Neural cell (in vitro differentiated cells): ENCODE measurements at regions not wholly inside any gene's neighbourhood (a gene's known extent, or its start where the extent isn't known, plus 50 kb on each side); places are given as distances from the start of the nearest gene placed in this dataset.
A peak's percentile ranks its signal among the peaks of the same experiment; 100 is the strongest.

Experiments
- H2AFZ ChIP-seq: fragments of 200-600, 300-800 bp; sonication (generic), shearing (Covaris generic); 2 replicates; pipeline ENCODE4 v1.6.0; 2014; ENCODE audit warnings: low read depth, mild to moderate bottlenecking, antibody characterized with exemption, low read length, moderate library complexity
- H3F3A ChIP-seq: fragments of 200-600 bp; shearing (Covaris generic); 2 replicates; pipeline ENCODE4 v1.6.1; 2016; ENCODE audit warnings: mild to moderate bottlenecking, moderate library complexity, mixed read lengths, antibody characterized with exemption, low read length; ENCODE audit not compliant: insufficient read depth, poor library complexity, severe bottlenecking
- H3K27ac ChIP-seq: fragments of 200-600, 300-800 bp; sonication (generic), shearing (Covaris generic); 2 replicates; pipeline ENCODE4 v1.5.1; 2014; ENCODE audit warnings: mild to moderate bottlenecking, low read length, moderate library complexity
- H3K27me3 ChIP-seq: fragments of 300-800, 200-600 bp; sonication (generic), shearing (Covaris generic); 2 replicates; pipeline ENCODE4 v1.6.0; 2014; ENCODE audit warnings: mild to moderate bottlenecking, low read depth, low read length, moderate library complexity; ENCODE audit not compliant: insufficient read depth
- H3K36me3 ChIP-seq: fragments of 300-800, 200-600 bp; sonication (generic), shearing (Covaris generic); 2 replicates; pipeline ENCODE4 v1.5.1; 2014; ENCODE audit warnings: mild to moderate bottlenecking, antibody characterized with exemption, low read length, moderate library complexity; ENCODE audit not compliant: insufficient read depth
- H3K4me2 ChIP-seq: fragments of 300-800, 200-600 bp; sonication (generic), shearing (Covaris generic); 2 replicates; pipeline ENCODE4 v1.6.0; 2014; ENCODE audit warnings: mild to moderate bottlenecking, low read length
- H3K4me3 ChIP-seq: fragments of 300-800, 200-600 bp; sonication (generic), shearing (Covaris generic); 2 replicates; pipeline ENCODE4 v1.5.1; 2014; ENCODE audit warnings: mild to moderate bottlenecking, low read length, moderate library complexity
- H3K79me2 ChIP-seq: fragments of 200-600 bp; shearing (Covaris generic); replicated peaks from 2 replicates; pipeline ENCODE4 v1.6.0; 2014; ENCODE audit warnings: mild to moderate bottlenecking, low read length, moderate library complexity; ENCODE audit not compliant: insufficient read depth
- H3K9ac ChIP-seq: fragments of 300-800, 200-600 bp; sonication (generic), shearing (Covaris generic); 2 replicates; pipeline ENCODE4 v1.6.1; 2016; ENCODE audit warnings: mild to moderate bottlenecking, low read length, mixed read lengths
- H3K9me2 ChIP-seq: fragments of 200-600 bp; shearing (Covaris generic); 2 replicates; pipeline ENCODE4 v1.6.1; 2016; ENCODE audit warnings: mild to moderate bottlenecking, low read length, mixed read lengths; ENCODE audit not compliant: insufficient read depth
- H3K9me3 ChIP-seq: fragments of 200-600, 300-800 bp; sonication (generic), shearing (Covaris generic); 2 replicates; pipeline ENCODE4 v1.6.1; 2016; ENCODE audit warnings: mild to moderate bottlenecking, mixed run types, low read length, moderate library complexity, mixed read lengths
- H4K20me1 ChIP-seq: fragments of 200-600 bp; shearing (Covaris generic); 2 replicates; pipeline ENCODE4 v1.6.1; 2016; ENCODE audit warnings: mild to moderate bottlenecking, mixed run types; ENCODE audit not compliant: insufficient read depth
- CTCF ChIP-seq: fragments of 450-650 bp; IDR thresholded peaks from 2 replicates; pipeline ENCODE4 v1.5.1; 2014; ENCODE audit warnings: antibody characterized with exemption, mild to moderate bottlenecking, moderate library complexity; ENCODE audit not compliant: poor library complexity, severe bottlenecking
- EP300 ChIP-seq: fragments of 450-650 bp; conservative IDR thresholded peaks from 2 replicates; pipeline ENCODE4 v1.6.1; 2014; ENCODE audit warnings: antibody characterized with exemption, mild to moderate bottlenecking, moderate library complexity; ENCODE audit not compliant: poor library complexity, severe bottlenecking
- EZH2 ChIP-seq: fragments of 200-600, 300-800 bp; shearing (Covaris generic), sonication (generic); IDR thresholded peaks from 2 replicates; pipeline ENCODE4 v1.6.1; 2014; ENCODE audit warnings: antibody characterized with exemption, low read length, borderline replicate concordance, mild to moderate bottlenecking; ENCODE audit not compliant: insufficient read depth, poor library complexity, severe bottlenecking
- MXI1 ChIP-seq: fragments of 450-650 bp; conservative IDR thresholded peaks from 2 replicates; pipeline ENCODE4 v1.6.1; 2014; ENCODE audit warnings: antibody characterized with exemption, mild to moderate bottlenecking; ENCODE audit not compliant: poor library complexity, severe bottlenecking
- POLR2AphosphoS5 ChIP-seq: IDR thresholded peaks from 2 replicates; pipeline ENCODE4 v1.6.1; 2012
- RAD21 ChIP-seq: fragments of 450-650 bp; conservative IDR thresholded peaks from 2 replicates; pipeline ENCODE4 v1.6.1; 2014; ENCODE audit warnings: antibody characterized with exemption, mild to moderate bottlenecking, moderate library complexity
- REST ChIP-seq: IDR thresholded peaks from 2 replicates; pipeline ENCODE4 v1.6.1; 2012; ENCODE audit warnings: borderline replicate concordance
- SMC3 ChIP-seq: fragments of 450-650 bp; conservative IDR thresholded peaks from 2 replicates; pipeline ENCODE4 v1.6.1; 2014; ENCODE audit warnings: antibody characterized with exemption, mild to moderate bottlenecking, moderate library complexity; ENCODE audit not compliant: poor library complexity
- TAF1 ChIP-seq: IDR thresholded peaks from 2 replicates; pipeline ENCODE4 v1.6.1; 2012; ENCODE audit warnings: low read depth

- Histone ChIP-seq H3K27ac (peak overlapping the region; percentile 46), H3K4me2 (no peak overlapping the region), H3K9me3 (no peaks in the 10 kb centered on the region), H3K4me3 (no peak overlapping the region), H3K36me3 (no peaks in the 10 kb centered on the region), H3K9me2 (no peaks in the 10 kb centered on the region), H3K79me2 (no peaks in the 10 kb centered on the region), H4K20me1 (no peaks in the 10 kb centered on the region), H2AFZ (no peak overlapping the region), H3F3A (no peaks in the 10 kb centered on the region), H3K9ac (no peak overlapping the region), H3K27me3 (no peaks in the 10 kb centered on the region)
- peak; percentile 93 for TF ChIP-seq EP300
- no peak for TF ChIP-seq SMC3
- TF ChIP-seq CTCF: no peak
- no peak for TF ChIP-seq RAD21
- no peak for TF ChIP-seq TAF1
- no peak for TF ChIP-seq MXI1
- TF ChIP-seq POLR2AphosphoS5: peak; percentile 74
- no peak for TF ChIP-seq EZH2
Observed at GRCh38 chr4:181848357-181848756, 394.8 kb upstream of the TENM3 start.

- Histone ChIP-seq H3K27me3 (no peaks in the 10 kb centered on the region), H3K9ac (no peak overlapping the region)
Observed at GRCh38 chr4:181849472-181849871, 393.7 kb upstream of the TENM3 start.

More at GRCh38 chr4:181849472-181849871, 393.7 kb upstream of the TENM3 start:
- peak overlapping the region; percentile 46 for H3K27ac ChIP-seq
- no peak overlapping the region for H3K4me3 ChIP-seq
- no peaks in the 10 kb centered on the region for H4K20me1 ChIP-seq
- no peaks in the 10 kb centered on the region for H3K9me2 ChIP-seq
- H3K36me3 ChIP-seq: no peaks in the 10 kb centered on the region
- H3K79me2 ChIP-seq: no peaks in the 10 kb centered on the region
- no peak overlapping the region for H2AFZ ChIP-seq
- H3F3A ChIP-seq: no peaks in the 10 kb centered on the region
- peak; percentile 67 for TF ChIP-seq EP300
- no peak for TF ChIP-seq MXI1
- TF ChIP-seq CTCF: no peak
- peak; percentile 24 for TF ChIP-seq POLR2AphosphoS5
- no peak for TF ChIP-seq REST
- TF ChIP-seq RAD21: no peak
- no peak for TF ChIP-seq SMC3
- TF ChIP-seq EZH2: no peak
- no peak for TF ChIP-seq TAF1
- H3K4me2 ChIP-seq: no peak overlapping the region
- no peaks in the 10 kb centered on the region for H3K9me3 ChIP-seq
